Middle frontal gyrus (tissue), 1 donor: ENCODE measurements at regions not wholly inside any gene's neighbourhood (a gene's known extent, or its start where the extent isn't known, plus 50 kb on each side); places are given as distances from the start of the nearest gene placed in this dataset.
"Not testable (repeated sequence)": the region's sequence is repeated elsewhere in the genome, so short reads cannot be mapped to it uniquely, and the experiment has no call there.

Source experiments
- DNase-seq: peaks from one replicate; pipeline ENCODE4 v3.0.0-alpha.2; 2015; ENCODE audit warnings: low spot score; ENCODE audit errors: extremely low spot score

- DNase-seq, result no peak
Observed at GRCh38 chr5:101662263-101662662, 633.8 kb downstream of the SLCO4C1 start.

DNA sequence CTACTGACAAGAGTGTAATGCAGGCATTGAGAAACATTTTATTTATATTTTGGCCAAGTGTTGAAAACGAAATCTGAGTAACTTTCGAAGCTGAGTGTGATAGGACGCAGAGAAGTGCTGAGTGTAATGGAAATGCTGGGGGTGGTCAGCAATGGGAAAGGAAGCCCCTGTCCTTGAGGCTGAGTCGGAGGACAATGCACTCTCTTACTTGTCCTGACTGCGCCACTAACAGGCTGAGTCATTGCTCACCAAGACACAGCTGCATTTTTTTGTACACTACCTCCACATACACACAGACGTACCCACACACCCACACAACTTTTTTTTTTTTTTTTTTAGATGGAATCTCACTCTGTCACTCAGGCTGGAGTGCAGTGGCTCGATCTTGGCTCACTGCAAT lies 637.7 kb downstream of the SLCO4C1 start:
- no peak for DNase-seq

DNA sequence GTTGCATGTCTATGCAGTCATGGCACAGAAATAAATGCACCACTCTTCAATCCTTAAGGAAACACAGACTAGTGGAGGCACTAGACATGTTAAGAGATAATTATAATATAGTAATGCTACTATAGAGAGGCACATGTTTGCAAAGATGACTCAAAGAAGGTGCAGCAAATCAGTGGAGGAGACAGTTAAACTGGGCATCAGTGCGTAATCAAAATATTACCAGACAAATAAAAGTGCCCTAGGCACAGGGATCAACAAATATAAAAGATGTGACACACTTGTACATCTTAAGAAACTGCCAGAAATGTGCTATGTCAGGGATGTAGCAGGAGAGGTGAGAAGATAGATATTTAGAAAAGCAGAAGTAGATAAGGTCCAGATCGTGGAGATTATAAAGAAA lies 642.1 kb downstream of the SLCO4C1 start:
- no peak for DNase-seq

- no peak for DNase-seq
Observed at GRCh38 chr5:101647861-101648260, 648.2 kb downstream of the SLCO4C1 start.

- DNase-seq, result no peak
Observed at GRCh38 chr5:101643794-101644193, 652.3 kb downstream of the SLCO4C1 start.

- no peak for DNase-seq
Observed at GRCh38 chr5:101637599-101637998, 658.5 kb downstream of the SLCO4C1 start.

- not testable (repeated sequence) for DNase-seq
Observed at GRCh38 chr5:101627770-101628169, 668.3 kb downstream of the SLCO4C1 start.

GRCh38 chr5:101626572-101626971 lies 669.5 kb downstream of the SLCO4C1 start:
- DNase-seq, result no peak

DNA sequence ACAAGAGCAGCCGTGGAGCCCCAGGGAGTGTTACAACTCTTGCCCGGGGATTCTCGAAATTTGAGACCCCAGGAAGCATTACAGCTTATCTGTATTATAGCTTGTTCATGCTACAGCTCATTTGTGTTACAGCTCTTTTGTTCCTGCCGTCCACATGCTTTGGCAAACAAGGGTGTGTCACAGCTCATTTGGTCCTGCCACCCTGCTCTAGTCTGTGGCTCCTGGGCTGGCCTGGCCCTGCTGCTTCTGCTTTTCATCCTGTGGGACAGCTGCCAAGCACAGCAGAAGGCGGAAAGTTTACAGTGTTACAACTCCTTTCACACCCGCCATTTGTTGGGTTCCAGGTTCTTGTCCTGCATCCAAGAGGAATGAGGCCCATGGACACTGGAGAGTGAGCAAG lies 685.0 kb downstream of the SLCO4C1 start:
- DNase-seq, result no peak

DNA sequence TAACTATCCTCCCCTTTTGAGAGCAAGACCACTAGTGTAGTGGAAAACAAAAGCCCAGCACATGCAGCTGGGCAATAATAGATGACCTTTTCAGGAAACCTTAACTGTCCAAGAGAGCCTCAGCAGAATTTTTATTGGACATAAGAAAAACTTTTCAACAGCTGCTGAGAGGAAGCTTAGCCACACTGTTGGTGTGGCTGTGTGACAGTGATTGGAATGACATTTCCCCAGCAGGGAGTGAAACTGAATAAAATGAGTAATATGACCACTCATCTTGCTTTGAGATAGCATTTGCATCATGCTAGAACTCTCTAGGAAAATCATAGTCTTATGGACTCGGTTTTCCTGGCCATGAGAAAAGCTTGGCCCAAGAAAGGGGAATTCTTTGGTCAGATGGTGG lies 687.8 kb downstream of the SLCO4C1 start:
- no peak for DNase-seq

DNA sequence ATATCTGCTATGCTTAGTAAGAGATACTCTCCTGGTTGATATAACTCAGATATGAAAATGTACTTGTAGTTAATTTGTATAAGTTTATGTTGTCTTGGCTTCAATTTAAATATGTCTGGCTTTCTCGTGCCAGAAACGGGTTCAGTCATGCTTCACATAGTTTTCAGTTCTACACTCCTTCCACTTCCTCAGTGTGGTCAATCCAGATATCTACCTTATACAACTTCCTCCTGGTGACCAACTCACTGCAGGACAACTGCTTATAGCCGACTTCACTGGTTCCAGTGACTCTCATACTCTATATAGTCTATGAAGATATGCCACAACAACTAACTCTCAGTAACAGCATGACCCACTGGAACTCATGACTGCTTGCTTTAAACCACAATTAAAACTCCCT lies 690.4 kb downstream of the SLCO4C1 start:
- DNase-seq, result no peak

DNA sequence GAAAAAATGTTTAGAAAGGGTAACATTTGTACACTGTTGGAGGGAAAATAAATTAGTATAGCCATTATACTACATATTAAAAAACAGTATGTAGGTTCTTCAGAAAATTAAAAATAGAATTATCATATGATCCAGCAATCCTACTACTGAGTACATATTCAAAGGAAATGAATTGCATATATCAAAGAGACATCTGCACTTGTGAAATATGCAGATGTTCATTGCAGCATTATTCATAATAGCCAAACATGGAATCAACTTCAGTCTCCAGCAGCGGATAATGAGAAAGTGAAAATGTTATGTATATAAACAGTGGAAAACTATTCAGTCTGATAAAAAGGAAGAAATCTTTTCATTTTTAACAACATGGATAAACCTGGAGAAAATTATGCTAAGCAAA lies 695.5 kb downstream of the SLCO4C1 start:
- DNase-seq, result no peak

GRCh38 chr5:101590384-101590783 lies 687.3 kb upstream of the ST8SIA4 start:
- DNase-seq, result no peak

- DNase-seq, result no peak
Observed at GRCh38 chr5:101585366-101585765, 682.3 kb upstream of the ST8SIA4 start.

GRCh38 chr5:101580591-101580990 lies 677.5 kb upstream of the ST8SIA4 start:
- DNase-seq, result no peak

DNA sequence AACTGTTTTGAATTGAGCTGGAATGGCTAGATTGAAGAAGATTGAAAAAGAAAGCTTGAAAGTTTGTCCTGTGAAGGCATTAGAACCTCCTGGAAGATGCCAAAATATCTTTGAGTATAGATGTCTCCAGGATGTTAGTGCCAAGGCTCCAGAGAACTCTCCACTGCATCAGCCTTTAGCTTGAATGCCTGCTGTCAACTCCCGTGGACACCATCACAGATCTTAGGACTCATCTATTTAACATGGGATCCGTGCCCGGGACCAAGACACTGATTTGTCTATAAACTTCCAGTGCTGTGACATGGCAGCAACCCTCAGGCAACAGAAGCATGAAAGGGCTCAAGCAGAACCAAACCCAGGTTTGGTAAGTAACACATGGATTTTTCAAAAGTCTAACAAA lies 670.9 kb upstream of the ST8SIA4 start:
- no peak for DNase-seq

- no peak for DNase-seq
Observed at GRCh38 chr5:101561018-101561417, 657.9 kb upstream of the ST8SIA4 start.

DNA sequence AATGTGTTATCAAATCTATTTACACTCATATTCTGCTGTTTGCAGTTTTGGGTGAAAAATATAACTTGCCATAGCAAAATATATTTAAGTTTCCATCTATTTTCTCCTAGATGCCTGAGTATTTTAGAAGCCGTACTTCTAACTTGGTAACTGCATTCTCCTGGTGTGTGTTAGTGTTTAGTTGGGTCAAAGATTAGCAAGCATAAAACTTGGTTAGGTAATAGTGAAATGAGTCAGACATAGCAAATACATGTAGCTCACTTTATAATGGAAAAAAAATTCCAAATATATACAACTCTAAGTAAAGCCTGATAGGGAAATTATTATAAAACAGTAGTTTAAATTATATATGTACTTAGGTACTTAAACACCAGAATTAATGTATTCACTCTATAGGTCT lies 640.7 kb upstream of the ST8SIA4 start:
- no peak for DNase-seq

GRCh38 chr5:101539315-101539714 lies 636.2 kb upstream of the ST8SIA4 start:
- no peak for DNase-seq

- DNase-seq, result no peak
Observed at GRCh38 chr5:101535626-101536025, 632.5 kb upstream of the ST8SIA4 start.

- DNase-seq, result no peak
Observed at GRCh38 chr5:101534491-101535110, 631.5 kb upstream of the ST8SIA4 start.

DNA sequence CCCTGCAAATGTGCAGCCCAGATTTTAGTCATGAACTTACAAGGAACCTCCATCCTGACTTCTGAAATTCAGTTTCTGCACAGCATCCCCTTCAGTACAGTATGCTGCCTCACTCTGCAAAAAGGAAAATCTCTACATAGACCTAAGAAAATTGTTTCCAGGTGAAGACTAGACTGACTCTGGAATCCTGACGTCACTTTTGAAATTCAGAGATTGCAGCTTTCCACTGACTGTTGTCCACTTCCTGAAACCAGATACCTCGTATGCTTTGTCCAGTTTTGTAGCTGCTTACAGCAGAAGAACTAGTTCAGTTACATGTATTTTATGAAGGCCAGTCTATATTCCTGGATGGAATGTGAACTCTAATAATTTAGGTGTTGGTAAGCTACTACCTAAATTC lies 629.3 kb upstream of the ST8SIA4 start:
- no peak for DNase-seq

DNA sequence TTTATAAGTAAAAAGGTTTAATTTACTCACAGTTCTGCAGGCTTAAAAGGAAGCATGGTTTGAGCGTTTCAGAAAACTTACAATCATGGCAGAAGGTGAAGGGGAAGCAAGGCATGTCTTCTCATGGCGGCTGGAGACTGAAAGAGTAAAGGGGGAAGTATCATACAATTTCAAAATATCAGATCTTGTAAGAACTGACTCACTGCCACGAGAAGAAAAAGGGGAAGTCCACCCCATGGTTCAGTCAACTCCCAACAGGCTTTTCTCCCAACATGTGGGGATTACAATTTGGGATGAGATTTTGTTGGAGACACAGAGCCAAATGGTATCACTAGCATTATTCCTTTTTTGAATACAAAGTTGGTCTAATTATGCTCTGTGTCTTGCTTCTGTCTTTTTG lies 627.9 kb upstream of the ST8SIA4 start:
- DNase-seq, result no peak

- not testable (repeated sequence) for DNase-seq
Observed at GRCh38 chr5:101529094-101529493, 626.0 kb upstream of the ST8SIA4 start.
